HG02610 (cell line): ENCODE measurements at regions not wholly inside any gene's neighbourhood (a gene's known extent, or its start where the extent isn't known, plus 50 kb on each side); places are given as distances from the start of the nearest gene placed in this dataset.
"Not testable (repeated sequence)": the region's sequence is repeated elsewhere in the genome, so short reads cannot be mapped to it uniquely, and the experiment has no call there.

Experiments used
- ATAC-seq: cut with Tn5 transposase; IDR thresholded peaks from one replicate; pipeline ENCODE4 v1.9.1; 2021; ENCODE audit warnings: mild to moderate bottlenecking, moderate library complexity; ENCODE audit not compliant: unreplicated experiment

GRCh38 chr4:151865312-151865711, 104.5 kb upstream of the GATB start:
- no peak for ATAC-seq

GRCh38 chr4:151864068-151864467, 103.3 kb upstream of the GATB start:
- no peak for ATAC-seq

GRCh38 chr4:151862766-151863165, 102.0 kb upstream of the GATB start:
- no peak for ATAC-seq

GRCh38 chr4:151860561-151861093, 99.8 kb upstream of the GATB start:
- no peak for ATAC-seq

GRCh38 chr4:151859641-151860040, 98.8 kb upstream of the GATB start:
- ATAC-seq = no peak

GRCh38 chr4:151858356-151858755, 97.5 kb upstream of the GATB start:
- ATAC-seq = no peak

GRCh38 chr4:151857368-151857767, 96.6 kb upstream of the GATB start:
- ATAC-seq = no peak

- no peak for ATAC-seq
Measured at GRCh38 chr4:151855747-151856146, 94.9 kb upstream of the GATB start.

- ATAC-seq = no peak
Measured at GRCh38 chr4:151854731-151855130, 93.9 kb upstream of the GATB start.

GRCh38 chr4:151853034-151853433, 92.2 kb upstream of the GATB start:
- ATAC-seq = no peak

- ATAC-seq = no peak
Measured at GRCh38 chr4:151852202-151852601, 91.4 kb upstream of the GATB start.

GRCh38 chr4:151851354-151851753, 90.5 kb upstream of the GATB start:
- ATAC-seq = no peak

- ATAC-seq = no peak
Measured at GRCh38 chr4:151850791-151851213, 90.0 kb upstream of the GATB start.

GRCh38 chr4:151845551-151845950, 84.7 kb upstream of the GATB start:
- not testable (repeated sequence) for ATAC-seq

- ATAC-seq = no peak
Measured at GRCh38 chr4:151842430-151843079, 81.7 kb upstream of the GATB start.

GRCh38 chr4:151841107-151841506, 80.3 kb upstream of the GATB start:
- no peak for ATAC-seq

- no peak for ATAC-seq
Measured at GRCh38 chr4:151835467-151835866, 74.7 kb upstream of the GATB start.

GRCh38 chr4:151833174-151833573, 72.4 kb upstream of the GATB start:
- peak; percentile 62 for ATAC-seq

GRCh38 chr4:151831526-151831925, 70.7 kb upstream of the GATB start:
- ATAC-seq = no peak

- ATAC-seq = no peak
Measured at GRCh38 chr4:151830168-151830567, 69.4 kb upstream of the GATB start.

GRCh38 chr4:151829309-151829708, 68.5 kb upstream of the GATB start:
- ATAC-seq = no peak

GRCh38 chr4:151824656-151825055, 63.8 kb upstream of the GATB start:
- ATAC-seq = no peak

- ATAC-seq = no peak
Measured at GRCh38 chr4:151822331-151822730, 61.5 kb upstream of the GATB start.
